Hematopoietic multipotent progenitor cell (in vitro differentiated cells): ENCODE measurements at regions not wholly inside any gene's neighbourhood (a gene's known extent, or its start where the extent isn't known, plus 50 kb on each side); places are given as distances from the start of the nearest gene placed in this dataset.
A peak's percentile ranks its signal among the peaks of the same experiment; 100 is the strongest.
"Not testable (repeated sequence)": the region's sequence is repeated elsewhere in the genome, so short reads cannot be mapped to it uniquely, and the experiment has no call there.

Source experiments
- DNase-seq, 3 donors: peaks; one replicate each; pipeline ENCODE4 v3.0.0-alpha.2; 2011 to 2015; ENCODE audit warnings: low read depth in 2 of 3, low spot score in 2 of 3

DNA sequence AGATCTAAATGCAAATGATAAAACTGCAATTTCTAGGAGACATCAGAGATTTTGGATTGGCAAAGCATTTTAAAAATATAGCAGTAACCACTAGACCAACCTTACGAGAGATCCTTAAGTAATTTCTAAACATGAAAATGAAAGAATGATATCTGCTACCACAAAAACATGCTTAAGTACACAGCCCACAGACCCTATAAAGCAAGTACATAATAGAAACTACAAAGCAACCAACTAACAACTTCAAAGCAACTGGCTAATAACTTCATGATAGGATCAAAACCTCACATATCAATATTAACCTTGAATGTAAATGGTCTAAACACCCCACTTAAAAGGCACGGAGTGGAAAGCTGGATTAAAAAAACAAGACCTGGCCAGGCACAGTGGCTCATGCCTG is 209.9 kb upstream of the SOX14 start:
- DNase-seq, result no peak

DNA sequence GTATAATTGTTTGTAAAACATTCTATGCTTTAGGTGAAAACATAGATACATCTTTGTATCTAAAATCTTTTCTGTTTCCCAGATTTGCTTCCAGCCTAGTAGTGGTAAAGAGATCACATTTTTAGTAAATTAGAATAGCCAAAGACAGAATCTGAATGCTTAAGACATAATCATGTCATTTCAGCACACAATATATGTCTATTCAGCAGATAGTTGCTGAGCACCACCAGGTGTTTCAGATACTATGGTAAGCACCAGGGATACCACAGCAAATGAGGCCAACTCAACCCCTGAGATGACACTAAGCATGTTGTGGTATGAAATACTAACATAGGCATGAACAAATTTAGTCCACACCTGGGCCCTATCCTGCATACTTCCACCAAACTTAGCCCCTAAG is 195.2 kb upstream of the SOX14 start:
- DNase-seq, result no peak

DNA sequence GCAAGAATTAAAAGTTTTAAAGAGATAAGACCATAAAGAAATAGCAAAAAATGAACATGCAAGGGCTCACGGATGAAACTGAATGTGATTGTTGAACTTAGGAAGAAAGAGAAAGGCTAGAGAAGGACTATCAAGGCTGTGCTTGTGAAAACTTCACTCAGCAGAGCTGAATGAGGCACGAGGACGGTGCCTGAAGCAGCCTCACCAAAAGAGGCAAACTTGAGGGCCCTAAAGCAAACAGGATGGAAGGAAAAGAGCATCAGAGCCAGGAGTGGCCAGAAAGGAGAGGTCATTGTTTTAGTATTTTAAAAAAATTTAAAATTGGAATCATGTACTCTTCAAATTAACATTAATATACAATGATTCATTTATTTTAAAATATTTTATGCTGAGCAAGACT is 191.2 kb upstream of the SOX14 start:
- DNase-seq, result no peak

DNA sequence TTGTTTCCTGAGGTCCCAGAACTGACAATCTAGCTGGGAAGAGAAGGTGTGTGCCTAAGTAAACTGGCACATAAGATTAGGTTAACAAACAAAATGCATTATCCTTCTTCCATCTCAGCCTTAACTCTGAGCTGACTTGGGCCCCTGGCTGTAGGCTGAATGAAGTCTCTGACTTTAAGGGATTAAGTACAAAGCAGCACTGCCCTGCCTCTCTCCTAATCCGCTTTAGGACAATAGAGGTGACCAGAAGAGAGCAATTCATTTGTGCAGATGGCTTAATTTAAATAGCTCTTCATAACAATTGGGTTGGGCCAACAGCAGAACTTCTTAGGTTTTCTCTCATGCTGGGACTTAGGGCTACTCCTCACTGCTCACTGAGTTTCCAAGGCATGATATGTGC is 181.6 kb upstream of the SOX14 start:
- DNase-seq, result no peak

- no peak for DNase-seq
These were observed 180.9 kb upstream of the SOX14 start for GRCh38 chr3:137583256-137583655.

DNA sequence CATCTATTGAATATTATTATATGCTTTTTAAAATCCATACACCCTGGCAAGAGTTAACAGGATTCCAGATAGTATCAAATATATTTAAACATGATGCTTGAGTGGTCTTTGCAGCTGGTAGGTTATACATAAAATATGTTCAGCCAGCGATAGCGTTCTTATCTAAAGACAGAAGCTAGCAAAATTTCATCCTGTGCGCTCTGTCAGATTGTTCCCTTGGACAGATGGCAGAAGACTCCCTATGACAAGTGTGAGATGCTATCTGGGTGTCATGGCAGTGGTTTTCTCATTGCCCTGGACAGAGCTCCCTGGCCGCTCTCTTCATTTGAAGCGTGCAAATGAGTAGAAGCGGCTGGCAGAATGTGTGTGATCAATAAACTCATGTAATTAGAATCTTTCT is 175.2 kb upstream of the SOX14 start:
- no peak for DNase-seq

DNA sequence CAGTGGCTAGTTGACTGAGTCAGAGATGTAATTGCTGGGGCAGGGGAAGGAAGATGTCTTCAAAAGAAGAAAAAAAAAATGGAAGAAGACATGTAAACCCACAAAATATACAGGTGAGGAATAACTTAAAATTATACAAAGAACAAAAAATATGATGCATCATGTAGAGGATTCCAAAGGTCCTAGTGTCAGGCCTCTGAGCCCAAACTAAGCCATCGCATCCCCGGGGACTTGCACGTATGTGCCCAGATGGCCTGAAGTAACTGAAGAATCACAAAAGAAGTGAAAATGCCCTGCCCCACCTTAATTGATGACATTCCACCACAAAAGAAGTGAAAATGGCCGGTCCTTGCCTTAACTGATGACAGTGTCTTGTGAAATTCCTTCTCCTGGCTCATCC is 168.7 kb upstream of the SOX14 start:
- DNase-seq, result not testable (repeated sequence)

- DNase-seq, result no peak
These were observed 153.4 kb upstream of the SOX14 start for GRCh38 chr3:137610723-137611122.

GRCh38 chr3:137612291-137612690 is 151.8 kb upstream of the SOX14 start:
- DNase-seq, result no peak

DNA sequence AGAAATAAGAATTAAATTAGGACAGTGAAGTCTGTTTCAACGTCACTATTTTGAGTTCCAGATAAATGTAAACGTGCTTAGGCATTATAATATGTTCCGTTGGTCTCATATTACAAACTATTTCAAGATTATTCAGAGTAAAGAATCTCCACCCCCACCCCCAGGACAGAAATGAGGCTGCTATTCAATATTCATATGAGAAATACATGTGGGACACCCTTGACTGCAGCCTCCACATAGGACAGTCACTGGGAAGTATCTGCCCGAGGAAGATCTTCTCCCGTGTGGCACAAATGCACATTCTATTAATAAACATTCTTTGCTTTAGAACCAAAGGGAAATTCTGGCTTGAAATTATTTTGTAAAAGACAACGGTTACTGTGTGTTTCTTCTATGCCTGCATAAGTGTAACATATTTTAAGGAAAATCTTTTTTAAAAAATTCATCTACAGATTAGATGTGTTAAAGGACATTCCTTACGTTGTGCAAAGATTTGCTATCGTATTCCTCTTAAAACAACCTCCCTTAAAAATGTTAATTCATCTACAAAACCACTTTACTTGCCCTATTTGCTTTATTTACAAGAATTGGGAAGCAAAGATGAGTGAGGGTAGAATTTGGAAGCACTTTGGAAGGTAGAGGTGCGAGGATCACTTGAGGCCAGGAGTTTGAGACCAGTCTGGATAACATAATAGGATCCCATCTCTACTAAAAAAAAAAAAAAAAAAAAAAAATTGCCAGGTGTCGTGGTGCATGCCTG is 148.3 kb upstream of the SOX14 start:
- no peak for DNase-seq

DNA sequence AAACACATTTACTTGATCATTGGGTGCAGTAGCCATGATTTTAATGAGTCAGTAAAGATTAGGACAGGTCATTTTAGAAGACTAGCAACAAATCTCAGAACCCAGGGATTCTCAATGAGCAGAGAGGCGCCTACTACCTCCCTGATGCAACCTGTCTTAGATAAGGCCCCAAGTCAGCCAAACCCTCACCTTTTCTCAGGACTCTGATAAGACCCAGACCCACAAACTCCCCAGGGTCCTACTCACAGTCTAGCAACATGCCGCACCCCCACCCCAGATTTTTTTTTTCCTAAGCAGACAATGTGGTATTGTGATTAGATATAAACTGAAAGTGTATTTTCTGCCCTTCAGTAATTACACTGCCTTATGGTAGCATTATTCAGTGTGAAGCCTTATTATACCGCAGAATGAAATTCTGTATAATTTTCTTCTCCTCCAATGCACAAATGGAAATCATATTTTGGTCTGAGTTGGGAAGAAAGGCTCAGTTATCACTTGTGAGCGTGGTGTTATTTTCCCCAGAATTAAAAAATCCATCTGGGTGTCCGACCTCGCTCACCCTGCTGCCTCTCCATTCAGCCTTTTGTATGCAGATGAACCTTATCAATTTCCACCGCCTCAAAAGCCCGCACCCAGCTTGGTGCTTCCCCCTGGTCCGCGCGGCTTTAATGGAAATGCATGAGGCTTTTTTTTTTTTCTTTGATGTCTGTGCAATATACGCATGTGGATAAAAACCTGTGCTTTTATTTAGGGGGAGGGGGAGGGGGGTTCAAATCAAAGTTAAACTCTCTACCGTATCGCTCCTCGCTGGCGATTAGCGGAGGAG is 122.0 kb upstream of the SOX14 start:
- DNase-seq, result no peak

GRCh38 chr3:137642831-137643230 is 121.3 kb upstream of the SOX14 start:
- no peak for DNase-seq

DNA sequence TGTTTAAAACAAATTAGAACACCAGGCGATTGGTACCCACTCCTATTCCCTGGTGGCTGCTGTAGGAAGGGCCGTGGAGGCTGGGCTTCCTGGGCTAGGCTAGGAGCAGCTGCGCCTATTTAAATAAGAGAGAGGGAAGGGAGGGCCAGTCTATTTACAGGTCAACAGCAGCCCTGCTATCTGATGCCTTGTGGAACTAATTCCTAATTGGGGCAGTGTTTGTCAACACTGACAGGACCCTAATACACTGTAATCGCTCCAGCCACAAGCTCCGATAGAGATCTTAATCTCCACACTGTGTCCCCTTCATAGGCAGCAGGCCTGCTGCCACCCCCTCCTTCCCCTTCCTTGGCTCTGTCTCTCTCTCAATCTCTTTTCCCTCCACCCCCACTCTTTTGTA is 116.9 kb upstream of the SOX14 start:
- no peak for DNase-seq

DNA sequence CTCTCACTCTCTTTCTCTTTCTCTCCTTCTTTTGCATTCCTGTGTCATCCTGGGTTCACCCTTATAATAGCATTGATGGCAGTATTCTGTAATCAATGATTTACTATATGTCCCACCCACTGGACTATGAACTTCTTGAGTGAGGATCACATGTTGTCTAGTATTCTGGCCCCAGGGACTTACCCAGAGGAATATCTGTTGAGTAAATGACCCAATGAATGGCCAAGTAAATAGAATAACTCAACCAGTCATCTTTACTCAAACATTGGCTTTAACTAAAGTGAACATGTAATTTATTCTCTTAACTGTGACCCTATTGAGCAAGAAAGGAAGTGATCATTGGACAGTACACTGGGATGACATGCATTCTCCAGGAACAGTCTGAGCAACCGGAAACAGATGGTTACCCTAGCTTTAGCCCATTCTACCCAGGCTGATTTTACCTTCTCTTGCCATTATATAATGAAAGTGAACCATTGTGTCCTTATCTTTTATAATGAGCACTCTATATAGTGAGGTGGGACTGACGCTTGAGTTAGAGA is 94.5 kb upstream of the SOX14 start:
- no peak for DNase-seq

- DNase-seq, result no peak
These were observed 76.8 kb upstream of the SOX14 start for GRCh38 chr3:137687181-137687879.

DNA sequence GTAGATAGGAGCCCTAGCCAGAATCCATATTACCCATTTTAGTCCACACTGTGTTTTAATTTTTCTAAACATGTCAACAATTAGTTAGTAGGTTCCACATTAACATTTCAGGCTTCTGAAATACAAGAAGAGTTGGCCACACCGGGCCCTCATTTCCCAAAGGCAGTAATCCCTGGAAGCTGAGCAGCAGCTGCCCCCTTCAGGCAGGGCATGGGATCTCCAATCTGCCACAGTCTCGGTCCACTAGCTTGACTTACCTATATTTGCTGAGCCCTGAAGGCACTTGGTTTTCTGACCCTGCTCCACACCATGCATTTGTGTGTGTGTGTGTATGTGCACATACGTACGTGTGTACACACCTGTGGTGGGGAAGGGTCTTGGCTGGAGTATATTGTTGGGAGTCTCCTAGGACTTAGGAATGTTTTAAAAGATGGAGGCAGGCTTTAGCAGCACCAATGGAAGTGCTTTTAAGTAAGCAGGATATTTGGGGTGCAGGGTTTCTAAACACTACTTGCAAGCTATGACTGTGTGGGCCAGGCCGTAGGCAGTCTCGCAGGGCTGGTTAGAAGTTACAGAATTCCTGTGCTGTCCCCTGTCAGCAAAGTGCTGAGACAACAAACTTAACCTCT is 71.2 kb upstream of the SOX14 start:
- DNase-seq, result peak in 1 of 3 donors; percentile 2

GRCh38 chr3:137693791-137694190 is 70.3 kb upstream of the SOX14 start:
- DNase-seq, result no peak

DNA sequence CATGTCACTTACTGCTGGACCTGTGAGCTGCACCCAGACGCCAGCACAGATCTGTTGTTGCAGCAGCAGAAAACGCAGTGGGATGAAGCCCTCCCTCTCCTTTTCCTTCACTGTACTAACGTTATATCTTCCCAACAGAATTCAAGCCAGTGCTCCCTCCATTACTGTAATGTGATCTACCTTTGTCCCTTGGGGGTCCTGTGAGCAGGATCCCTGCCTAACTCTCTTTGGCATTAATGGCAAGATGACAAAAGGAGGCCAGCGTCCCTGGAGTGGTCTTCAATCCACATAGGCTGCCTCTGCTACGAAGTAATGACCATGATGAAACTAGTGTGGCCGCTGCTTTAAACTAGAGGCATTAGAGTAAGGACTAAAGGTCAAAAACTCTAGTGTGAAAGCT is 69.3 kb upstream of the SOX14 start:
- no peak for DNase-seq

GRCh38 chr3:137695351-137695750 is 68.8 kb upstream of the SOX14 start:
- no peak for DNase-seq

DNA sequence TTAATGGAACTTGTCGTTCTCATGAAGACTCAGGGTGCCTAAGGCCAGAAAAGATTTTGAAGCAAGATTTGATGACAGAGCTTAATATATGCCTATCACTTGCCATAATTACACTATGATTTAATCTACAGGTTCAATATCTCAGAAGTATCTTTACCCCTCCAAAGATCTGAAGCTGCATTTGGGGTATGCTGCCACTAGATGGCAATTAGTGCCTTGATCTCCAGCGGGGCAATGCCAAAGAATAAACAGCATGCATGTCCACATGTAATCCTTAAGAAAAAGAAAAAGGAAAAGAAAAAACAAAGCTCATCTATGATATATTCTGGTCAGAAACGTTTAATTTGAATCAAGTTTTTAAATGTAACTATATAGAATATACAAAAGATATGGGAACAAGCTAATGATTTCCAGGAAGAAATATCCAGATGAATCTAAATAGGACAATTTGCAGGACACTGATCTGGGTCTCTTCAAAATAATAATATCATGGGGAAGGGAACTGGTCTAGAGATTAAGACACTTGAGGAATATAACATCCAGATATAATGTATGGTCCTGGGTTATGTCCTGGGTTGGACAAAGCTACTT is 55.0 kb upstream of the SOX14 start:
- DNase-seq, result peak in 1 of 3 donors; percentile 2
